GM19043 (cell line): ENCODE measurements at regions not wholly inside any gene's neighbourhood (a gene's known extent, or its start where the extent isn't known, plus 50 kb on each side); places are given as distances from the start of the nearest gene placed in this dataset.
"Not testable (repeated sequence)": the region's sequence is repeated elsewhere in the genome, so short reads cannot be mapped to it uniquely, and the experiment has no call there.

ENCODE experiments used
- ATAC-seq: cut with Tn5 transposase; IDR thresholded peaks from one replicate; pipeline ENCODE4 v1.9.1; 2021; ENCODE audit warnings: low read depth; ENCODE audit not compliant: unreplicated experiment

DNA sequence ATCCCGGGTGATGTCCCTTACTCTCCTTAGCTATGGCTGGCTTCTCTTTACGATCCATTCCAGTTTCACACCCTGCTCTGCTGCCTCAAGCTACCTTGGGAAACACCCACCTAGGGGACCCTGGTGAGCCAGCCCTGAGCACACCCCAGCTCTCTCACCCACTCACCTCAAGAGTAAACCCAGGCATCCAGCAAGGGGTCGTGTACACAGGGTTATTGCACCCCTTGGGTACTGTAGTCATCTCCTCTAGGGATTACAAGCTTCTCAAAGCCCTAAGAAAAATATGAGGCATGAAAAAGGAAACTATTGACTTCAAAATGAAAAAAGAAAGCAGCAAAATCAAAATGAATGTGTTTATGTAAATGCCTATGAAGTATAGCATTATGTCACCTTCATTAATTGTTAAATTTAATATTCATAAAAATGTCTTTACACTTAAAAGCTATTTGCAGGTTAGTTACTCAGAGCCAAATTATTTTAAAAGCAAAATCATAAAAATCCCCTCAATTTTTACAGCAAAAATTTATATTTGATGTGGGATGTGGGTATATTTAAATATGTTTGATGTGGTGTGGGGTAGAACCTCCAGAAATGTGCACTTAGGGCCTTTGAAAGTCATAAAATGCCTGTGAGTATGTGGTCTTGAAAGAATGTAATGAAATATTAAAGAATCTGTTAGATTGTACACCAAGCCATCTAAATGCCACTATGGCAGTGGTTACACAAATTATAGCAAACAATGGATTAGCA, 190.3 kb downstream of the C1orf94 start:
- no peak for ATAC-seq

DNA sequence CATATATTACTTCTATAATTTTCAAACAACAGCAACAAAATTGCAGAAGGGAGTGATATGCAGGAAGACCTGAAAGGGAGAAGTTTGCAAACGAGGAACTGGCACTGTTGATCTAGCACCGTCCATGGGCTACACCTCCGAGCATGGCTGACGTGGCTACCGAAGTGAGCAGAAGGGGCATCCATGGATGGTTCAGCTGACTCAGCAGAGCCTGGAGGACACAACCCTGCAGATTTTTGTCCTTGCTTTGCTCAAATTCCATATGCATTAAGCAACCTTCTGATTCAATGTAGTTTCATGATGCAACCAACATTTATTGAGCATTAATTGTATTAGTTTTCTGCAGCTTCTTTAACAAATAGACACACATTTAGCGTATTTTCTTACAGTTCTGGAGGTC, 191.2 kb downstream of the C1orf94 start:
- ATAC-seq = no peak

DNA sequence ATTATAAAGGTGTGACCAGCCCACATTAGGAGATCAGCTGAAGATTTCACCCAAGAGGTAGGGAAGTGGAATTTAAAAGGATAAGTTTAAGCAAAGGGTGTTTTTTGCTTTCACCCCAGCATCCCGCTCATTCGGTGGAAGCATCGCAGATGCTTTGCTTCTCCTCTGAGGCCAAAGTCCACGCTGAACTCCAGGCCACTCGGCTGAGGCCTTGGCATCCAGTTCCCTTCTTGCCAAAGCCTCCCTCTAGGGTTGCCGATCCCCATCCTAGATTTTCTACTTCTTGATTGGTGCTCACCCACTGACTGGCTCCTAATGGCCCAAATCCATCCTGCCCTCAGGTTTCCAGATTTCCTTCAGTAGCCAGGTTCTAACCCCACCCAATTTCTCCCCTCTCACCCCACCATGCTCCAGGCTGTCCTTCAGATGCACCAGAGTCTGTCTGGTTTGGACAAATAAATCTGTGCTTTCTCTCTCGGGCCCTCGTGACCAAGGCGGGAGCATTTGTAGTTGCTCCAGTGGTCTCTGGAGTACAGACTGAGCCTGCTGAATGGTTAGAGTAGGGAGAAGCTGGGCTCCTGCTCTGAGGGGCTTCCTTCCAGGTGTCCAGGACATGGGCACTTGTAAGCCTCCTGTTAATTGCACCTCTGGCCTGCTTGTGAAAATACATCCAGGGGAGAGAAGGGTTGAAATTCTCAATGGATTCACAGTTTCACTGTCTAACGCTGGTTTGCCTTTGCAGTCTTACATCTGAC, 193.2 kb downstream of the C1orf94 start:
- no peak for ATAC-seq

DNA sequence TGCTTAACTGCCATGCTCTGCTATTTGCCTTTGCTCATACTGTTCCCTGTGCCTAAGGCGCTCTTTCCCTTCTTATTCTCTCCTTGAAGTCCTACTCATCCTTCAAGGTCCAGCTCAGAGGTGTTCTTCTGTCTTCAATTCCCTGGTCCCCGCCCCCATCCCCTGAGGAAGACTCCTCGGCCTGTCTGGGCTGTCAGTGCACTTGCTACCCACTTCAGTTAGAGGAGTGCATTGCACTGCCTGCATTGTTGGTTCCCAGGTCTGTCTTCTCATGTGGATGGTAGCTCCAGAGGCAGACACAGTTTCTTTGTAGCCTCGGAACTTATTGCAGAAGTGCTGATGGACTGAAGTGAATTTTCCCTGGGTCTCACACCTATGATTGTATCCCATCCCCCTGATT, 194.0 kb downstream of the C1orf94 start:
- no peak for ATAC-seq

- ATAC-seq = not testable (repeated sequence)
Observed at GRCh38 chr1:34371179-34371578, 194.5 kb downstream of the C1orf94 start.

DNA sequence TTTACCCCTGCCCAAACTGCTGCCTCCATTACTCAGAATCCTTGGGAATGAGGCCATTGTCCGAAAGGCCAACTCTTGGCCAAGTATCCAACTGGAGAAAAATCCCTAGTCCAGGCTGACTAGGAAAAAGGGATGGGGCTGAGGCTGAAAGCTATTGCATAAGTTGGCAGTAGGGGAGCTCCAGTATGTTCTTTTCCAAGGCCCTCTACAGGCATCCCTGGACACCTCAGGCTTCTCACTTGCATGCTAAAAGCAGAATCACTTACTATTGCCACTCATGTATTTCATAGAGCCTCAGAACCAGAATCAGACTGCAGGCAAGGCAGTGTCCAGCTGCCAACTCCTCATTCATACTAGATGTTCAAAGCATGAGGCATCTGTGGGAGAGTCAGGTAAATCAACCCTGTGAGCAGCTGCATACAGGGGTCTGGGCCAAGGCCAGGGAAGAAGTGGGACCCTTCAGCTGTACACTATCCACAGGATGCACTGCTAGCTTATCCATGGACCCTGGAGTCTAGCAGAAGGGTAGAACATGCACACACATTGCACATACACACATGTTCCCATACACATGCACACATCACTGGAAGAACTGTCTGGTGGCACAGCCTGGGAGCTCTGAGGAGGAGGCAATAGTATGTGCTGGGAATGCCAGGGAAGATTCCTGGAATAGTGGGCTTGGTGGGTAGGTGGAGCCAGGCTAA, 195.3 kb downstream of the C1orf94 start:
- ATAC-seq = no peak

DNA sequence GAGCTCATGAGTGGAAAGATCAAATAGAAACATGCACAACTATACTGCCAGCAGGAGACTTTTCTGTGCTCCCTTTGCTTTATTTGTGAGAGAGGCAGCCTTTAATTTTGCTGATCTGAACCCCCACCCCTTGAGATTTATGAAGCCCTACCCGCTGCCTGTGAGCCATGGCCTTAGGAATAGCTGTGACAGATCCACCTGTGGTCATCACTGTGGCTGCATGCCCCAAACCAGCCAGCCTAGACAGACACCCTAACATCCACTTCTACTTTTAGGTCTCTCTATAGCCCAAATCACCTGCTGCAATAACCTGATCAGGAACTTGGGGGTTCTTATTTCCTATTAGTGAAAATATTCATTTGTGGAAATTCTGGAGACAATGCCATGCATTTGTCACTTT, 196.2 kb downstream of the C1orf94 start:
- ATAC-seq = no peak

GRCh38 chr1:34373912-34374311, 197.2 kb downstream of the C1orf94 start:
- no peak for ATAC-seq

GRCh38 chr1:34376531-34376930, 199.8 kb downstream of the C1orf94 start:
- no peak for ATAC-seq

- no peak for ATAC-seq
Observed at GRCh38 chr1:34378968-34379856, 202.5 kb downstream of the C1orf94 start.

- ATAC-seq = no peak
Observed at GRCh38 chr1:34379911-34380310, 203.2 kb downstream of the C1orf94 start.

- no peak for ATAC-seq
Observed at GRCh38 chr1:34380526-34381124, 203.9 kb downstream of the C1orf94 start.

DNA sequence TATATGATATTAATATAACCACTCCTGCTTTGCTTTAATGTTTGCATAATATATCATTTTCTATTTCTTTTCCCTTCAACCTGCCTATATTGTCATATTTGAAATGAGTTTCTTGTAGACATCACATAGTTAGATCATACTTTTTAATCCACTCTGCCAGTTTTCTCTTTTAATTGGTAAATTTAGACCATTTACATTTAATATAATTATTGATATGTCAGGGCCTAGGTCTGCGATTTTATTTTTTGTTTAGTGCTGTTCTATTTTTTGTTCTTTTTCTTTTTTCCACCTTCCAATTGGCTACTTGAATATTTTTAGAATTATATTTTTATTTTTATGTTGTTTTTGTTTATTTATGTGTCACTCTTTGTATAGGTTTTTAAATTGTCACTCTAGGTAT, 213.3 kb downstream of the C1orf94 start:
- no peak for ATAC-seq

DNA sequence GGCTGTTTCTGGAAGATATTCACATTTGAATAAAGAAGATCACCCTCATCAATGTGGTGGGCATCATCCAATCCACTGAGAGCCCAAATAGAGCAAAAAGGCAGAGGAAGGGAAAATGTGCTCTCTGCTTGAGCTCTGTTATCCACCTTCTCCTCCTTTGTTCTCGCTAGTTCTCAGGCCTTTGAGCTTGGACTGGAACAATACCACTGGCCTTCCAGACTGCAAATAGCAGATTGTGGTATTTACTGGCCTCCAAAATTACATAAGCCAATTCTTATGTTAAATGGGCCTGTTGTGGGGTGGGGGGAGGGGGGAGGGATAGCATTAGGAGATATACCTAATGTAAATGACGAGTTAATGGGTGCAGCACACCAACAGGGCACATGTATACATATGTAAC, 219.3 kb downstream of the C1orf94 start:
- ATAC-seq = no peak

DNA sequence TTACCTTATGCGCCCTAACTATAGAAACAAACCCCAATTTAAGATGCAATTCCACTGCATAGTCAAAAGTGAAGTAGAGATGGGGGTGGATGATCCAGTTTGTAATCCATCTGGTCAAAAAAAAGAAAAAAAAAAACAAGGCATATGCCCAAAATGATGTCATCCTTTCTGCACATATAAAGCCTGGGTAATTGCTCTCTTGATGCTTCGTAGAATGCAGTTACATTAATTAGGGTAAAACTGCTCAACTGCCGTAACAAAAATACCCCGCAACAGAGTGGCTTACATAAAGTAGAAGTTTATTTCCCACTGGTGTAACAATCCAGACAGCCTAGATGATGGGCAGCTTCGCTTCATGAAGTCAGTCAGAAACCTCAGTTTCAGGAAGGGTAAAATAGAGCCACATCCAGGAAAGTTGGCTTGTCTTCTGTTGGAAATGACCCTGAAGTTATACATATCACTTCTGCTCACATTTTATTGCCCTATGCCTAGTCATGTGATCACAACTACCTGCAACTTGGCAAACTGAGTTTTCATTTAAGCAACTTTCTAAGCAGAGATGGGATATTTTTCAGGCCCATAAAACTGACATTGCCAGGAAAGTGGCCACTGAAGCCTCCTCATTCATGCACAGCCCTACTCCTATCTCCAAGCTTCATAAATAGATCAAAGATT, 221.7 kb downstream of the C1orf94 start:
- ATAC-seq = no peak

DNA sequence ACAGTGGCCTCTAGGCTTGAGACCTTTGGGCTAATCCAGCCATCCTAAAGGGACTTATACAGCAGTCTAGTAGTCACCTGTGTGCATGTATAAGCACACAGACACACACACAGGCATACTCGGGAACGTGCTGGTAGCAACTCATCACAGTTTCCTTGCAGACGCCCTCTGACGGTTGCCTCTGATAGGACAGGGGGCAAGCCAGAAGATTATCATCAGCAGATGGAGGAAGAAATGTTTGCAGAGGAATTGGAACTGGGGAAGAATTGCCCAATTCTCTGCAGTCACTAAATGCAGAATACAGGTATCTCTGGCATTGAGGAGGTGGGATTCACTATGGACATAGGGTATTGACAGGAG, 222.2 kb downstream of the C1orf94 start:
- ATAC-seq = no peak

- no peak for ATAC-seq
Observed at GRCh38 chr1:34400675-34401074, 224.0 kb downstream of the C1orf94 start.

DNA sequence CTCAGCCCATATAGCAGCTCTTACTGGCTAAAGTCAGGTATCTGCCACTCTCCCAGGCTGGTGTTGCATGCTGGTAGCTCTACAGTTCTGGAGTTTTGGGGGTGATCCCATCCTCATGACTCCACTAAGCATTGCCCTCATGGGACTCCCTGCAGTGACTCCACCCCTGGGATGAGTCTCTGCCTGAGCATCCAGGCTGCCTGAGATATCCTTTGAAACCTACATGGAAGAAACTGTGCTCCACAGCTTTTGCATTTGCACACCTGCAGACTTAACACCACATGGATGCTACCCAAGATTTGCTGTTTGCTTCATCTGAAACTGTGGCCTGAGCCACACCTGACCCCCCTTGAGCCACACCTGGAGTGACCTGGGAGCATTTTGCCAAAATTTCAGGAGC, 226.4 kb downstream of the C1orf94 start:
- no peak for ATAC-seq

DNA sequence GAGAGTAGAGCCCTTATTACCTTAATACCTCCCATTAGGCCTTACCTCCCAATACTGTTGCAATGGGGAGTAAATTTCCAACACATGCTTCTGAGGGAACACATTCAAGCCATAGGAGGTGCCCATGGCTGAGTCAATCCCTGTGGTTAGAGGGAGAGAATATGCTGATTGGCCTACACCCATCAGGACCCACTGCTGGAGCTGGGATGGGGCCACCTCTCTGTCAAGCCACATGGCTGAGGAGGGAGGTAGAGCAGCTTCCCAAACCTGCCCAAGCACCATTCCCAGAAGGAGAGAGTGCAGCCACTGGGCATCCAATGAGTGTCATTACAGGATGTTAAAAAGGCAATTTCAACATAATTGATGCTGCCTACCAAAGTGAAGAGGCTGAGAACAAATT, 228.1 kb downstream of the C1orf94 start:
- no peak for ATAC-seq
